Vagina (tissue), 2 donors: ENCODE measurements at regions not wholly inside any gene's neighbourhood (a gene's known extent, or its start where the extent isn't known, plus 50 kb on each side); places are given as distances from the start of the nearest gene placed in this dataset.

Experiments
- DNase-seq, 2 donors: peaks; one replicate each; pipeline ENCODE4 v3.0.0-alpha.2; 2017; ENCODE audit errors: extremely low spot score in 2 of 2
- H3K27ac ChIP-seq: fragments of 200-600 bp; sonication (generic); one replicate; pipeline ENCODE4 v1.5.1; 2019
- H3K27me3 ChIP-seq: fragments of 200-600 bp; sonication (generic); one replicate; pipeline ENCODE4 v1.5.1; 2019
- H3K36me3 ChIP-seq, 2 donors: fragments of 200-600 bp; sonication (generic); one replicate each; pipeline ENCODE4 v1.5.1; 2017 to 2019
- H3K4me1 ChIP-seq: fragments of 200-600 bp; sonication (generic); one replicate; pipeline ENCODE4 v1.5.1; 2019
- H3K4me3 ChIP-seq, 2 donors: fragments of 200-600 bp; sonication (generic); 1 replicate in 1 of 2; 2 replicates in 1 of 2; pipeline ENCODE4 v1.5.1; 2016 to 2019
- H3K9me3 ChIP-seq: fragments of 200-600 bp; sonication (generic); one replicate; pipeline ENCODE4 v1.5.1; 2019
- CTCF ChIP-seq, 3 experiments: fragments of 450-650 bp in 2 of 3; fragments of 200-600 bp in 1 of 3; sonication (generic) in 1 of 3; IDR thresholded peaks; one replicate each; pipeline ENCODE4 v1.5.1; 2017 to 2019; ENCODE audit warnings: antibody characterized with exemption in 3 of 3, mild to moderate bottlenecking in 2 of 3, moderate library complexity in 2 of 3
- POLR2A ChIP-seq, 2 donors: fragments of 450-650 bp; IDR thresholded peaks; one replicate each; pipeline ENCODE4 v1.6.1; 2017; ENCODE audit warnings: antibody characterized with exemption in 2 of 2, mild to moderate bottlenecking in 2 of 2, moderate library complexity in 2 of 2
- POLR2AphosphoS5 ChIP-seq, 2 donors: sonication (generic); formaldehyde crosslinking; IDR thresholded peaks; one replicate each; pipeline ENCODE4 v1.9.0; 2017; ENCODE audit warnings: antibody characterized with exemption in 2 of 2, mild to moderate bottlenecking in 2 of 2, low read depth in 1 of 2; ENCODE audit not compliant: insufficient read depth in 1 of 2
- intact Hi-C: fragments of 100-400 bp; cut with DNase I; formaldehyde crosslinking; loops from one replicate; pipeline ENCODE4 v1.15.1; 2023

GRCh38 chr5:153236319-153236718 is 254.2 kb upstream of the GRIA1 start:
- TF ChIP-seq POLR2A (IDR thresholded peaks at IDR 0.05), result no peak
- TF ChIP-seq POLR2AphosphoS5 (IDR thresholded peaks at IDR 0.05; ENCODE audit: insufficient read depth in 1 of 2, low read depth in 1 of 2), result no peak
- no peak for TF ChIP-seq CTCF (IDR thresholded peaks at IDR 0.05)
- Histone ChIP-seq H3K36me3 (no peaks in the 10 kb centered on the region), H3K4me1 (no peaks in the 10 kb centered on the region), H3K27me3 (no peaks in the 10 kb centered on the region), H3K9me3 (no peaks in the 10 kb centered on the region), H3K4me3 (no peak overlapping the region), H3K27ac (no peak overlapping the region)
- DNase-seq, result no peak
- intact Hi-C loops, result no loop called here

- DNase-seq, result no peak
- intact Hi-C loops, result no loop called here
- no peaks in the 10 kb centered on the region for H3K36me3 ChIP-seq
- no peaks in the 10 kb centered on the region for H3K27me3 ChIP-seq
- H3K27ac ChIP-seq, result no peak overlapping the region
- TF ChIP-seq POLR2A (IDR thresholded peaks at IDR 0.05), result no peak
- no peak for TF ChIP-seq CTCF (IDR thresholded peaks at IDR 0.05)
- no peak for TF ChIP-seq POLR2AphosphoS5 (IDR thresholded peaks at IDR 0.05; ENCODE audit: insufficient read depth in 1 of 2, low read depth in 1 of 2)
- no peaks in the 10 kb centered on the region for H3K4me1 ChIP-seq
- H3K4me3 ChIP-seq, result no peak overlapping the region
- no peaks in the 10 kb centered on the region for H3K9me3 ChIP-seq
These were observed 252.7 kb upstream of the GRIA1 start for GRCh38 chr5:153237671-153238332.

- intact Hi-C loops, result no loop called here
These were observed 233.1 kb upstream of the GRIA1 start for GRCh38 chr5:153257381-153257780.

GRCh38 chr5:153258469-153258868 is 232.0 kb upstream of the GRIA1 start:
- no peaks in the 10 kb centered on the region for H3K27me3 ChIP-seq

More at GRCh38 chr5:153257381-153257780, 233.1 kb upstream of the GRIA1 start:
- DNase-seq, result no peak
- Histone ChIP-seq H3K4me1 (no peaks in the 10 kb centered on the region), H3K27ac (no peak overlapping the region), H3K27me3 (no peaks in the 10 kb centered on the region), H3K36me3 (no peaks in the 10 kb centered on the region), H3K4me3 (no peak overlapping the region), H3K9me3 (no peaks in the 10 kb centered on the region)
- TF ChIP-seq CTCF (IDR thresholded peaks at IDR 0.05) (no peak), POLR2AphosphoS5 (IDR thresholded peaks at IDR 0.05; ENCODE audit: insufficient read depth in 1 of 2, low read depth in 1 of 2) (no peak), POLR2A (IDR thresholded peaks at IDR 0.05) (no peak)

More at GRCh38 chr5:153258469-153258868, 232.0 kb upstream of the GRIA1 start:
- no peak for DNase-seq
- TF ChIP-seq POLR2A (IDR thresholded peaks at IDR 0.05) (no peak), POLR2AphosphoS5 (IDR thresholded peaks at IDR 0.05; ENCODE audit: insufficient read depth in 1 of 2, low read depth in 1 of 2) (no peak), CTCF (IDR thresholded peaks at IDR 0.05) (no peak)
- Histone ChIP-seq H3K4me3 (no peak overlapping the region), H3K27ac (no peak overlapping the region), H3K36me3 (no peaks in the 10 kb centered on the region), H3K4me1 (no peaks in the 10 kb centered on the region), H3K9me3 (no peaks in the 10 kb centered on the region)
- intact Hi-C loops, result no loop called here
